HG03432 (cell line): ENCODE measurements at regions not wholly inside any gene's neighbourhood (a gene's known extent, or its start where the extent isn't known, plus 50 kb on each side); places are given as distances from the start of the nearest gene placed in this dataset.
"Not testable (repeated sequence)": the region's sequence is repeated elsewhere in the genome, so short reads cannot be mapped to it uniquely, and the experiment has no call there.

Experiments
- ATAC-seq: cut with Tn5 transposase; IDR thresholded peaks from one replicate; pipeline ENCODE4 v1.9.1; 2021; ENCODE audit warnings: mild to moderate bottlenecking, moderate library complexity; ENCODE audit not compliant: unreplicated experiment

DNA sequence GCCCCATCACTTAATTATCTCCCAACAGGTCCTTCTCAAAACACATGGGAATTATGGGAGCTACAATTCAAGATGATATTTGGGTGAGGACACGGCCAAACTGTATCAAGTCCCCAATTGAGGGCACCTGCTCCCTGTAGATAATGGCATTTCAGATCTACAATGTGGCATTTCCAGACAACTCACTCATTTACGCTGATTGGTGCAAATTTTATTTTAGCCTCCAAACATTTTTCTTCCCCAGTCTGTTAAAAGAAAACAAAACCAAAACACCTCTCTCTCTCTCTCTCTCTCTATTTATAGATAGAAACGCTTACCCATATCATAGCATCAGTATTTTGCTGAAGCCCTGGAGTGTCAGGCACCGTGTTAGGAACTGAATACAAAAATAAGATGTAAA, 148.7 kb upstream of the KLF6 start:
- no peak for ATAC-seq

DNA sequence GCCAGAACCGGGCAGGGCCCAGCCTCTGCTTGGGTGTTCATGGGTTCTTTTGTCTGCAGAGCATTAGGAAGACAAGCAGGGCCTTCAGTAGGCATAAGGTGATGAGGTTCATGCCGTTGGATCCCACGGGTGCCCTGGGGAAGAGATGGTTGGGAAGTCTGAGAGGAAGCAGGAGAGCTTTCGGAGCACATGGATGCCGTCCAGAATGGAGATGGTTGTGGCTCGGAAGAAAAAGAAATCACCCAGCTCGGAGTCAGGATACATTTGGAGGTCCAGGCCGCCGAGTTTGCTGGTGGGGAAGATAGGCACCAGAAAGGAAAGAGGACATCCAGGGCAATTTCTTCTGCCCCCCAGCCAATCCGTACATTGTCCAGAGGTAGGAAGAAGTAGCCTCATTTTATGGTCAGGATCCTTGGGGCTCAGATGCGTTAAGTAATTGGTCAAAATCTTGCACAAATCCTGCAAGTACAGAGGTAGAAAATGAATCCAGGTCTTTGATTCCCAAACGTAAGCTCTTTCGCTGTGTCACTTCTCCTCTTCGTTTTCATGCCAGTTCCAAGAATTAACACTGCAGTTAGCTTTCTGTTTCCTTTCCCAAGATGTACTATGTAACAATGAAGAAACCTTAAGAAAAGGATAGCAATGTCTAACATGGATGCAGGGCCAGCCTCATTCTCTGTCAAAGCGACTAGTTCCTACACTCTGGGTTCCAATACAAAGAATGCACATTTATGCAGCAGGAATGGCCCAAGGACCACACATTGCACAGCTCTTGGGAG, 147.8 kb upstream of the KLF6 start:
- no peak for ATAC-seq

DNA sequence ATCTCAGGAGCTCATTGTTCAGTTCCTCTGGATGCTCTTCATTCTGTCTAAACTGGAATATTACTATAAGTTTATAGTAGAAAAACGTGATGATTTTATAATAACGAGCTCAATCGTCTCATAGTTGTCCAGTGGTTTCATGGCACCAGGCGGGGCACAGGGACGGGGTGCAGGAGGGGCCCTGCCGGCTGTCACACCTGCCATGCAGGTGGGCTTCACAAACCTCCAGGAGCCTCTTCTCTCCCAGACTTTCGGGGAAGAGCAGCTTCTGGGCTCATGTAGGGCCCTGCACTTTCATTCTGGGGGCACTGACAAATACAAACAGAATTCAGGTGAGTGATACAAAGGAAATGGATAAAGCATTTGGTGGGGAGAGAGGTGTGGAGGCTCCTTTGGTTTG, 146.9 kb upstream of the KLF6 start:
- ATAC-seq, result no peak

DNA sequence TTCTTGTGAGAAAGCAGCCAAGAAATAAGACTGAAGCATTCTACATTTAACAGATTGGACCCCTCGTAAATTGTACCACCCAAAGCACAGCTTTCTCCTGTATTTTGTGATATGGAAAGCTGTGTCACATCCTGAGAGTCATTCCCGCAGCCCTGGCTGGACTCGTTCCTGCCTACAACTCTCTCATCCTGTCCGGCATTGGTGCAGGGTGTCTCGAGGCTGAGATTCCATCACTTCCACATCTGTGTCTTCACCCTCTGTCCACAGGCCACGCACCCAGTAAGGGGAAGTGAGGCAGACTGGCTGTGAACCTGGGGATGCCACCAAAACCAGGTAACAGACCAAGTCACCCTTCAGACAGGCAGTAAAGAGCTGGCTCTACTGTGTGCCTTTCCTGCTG, 146.2 kb upstream of the KLF6 start:
- ATAC-seq, result no peak

DNA sequence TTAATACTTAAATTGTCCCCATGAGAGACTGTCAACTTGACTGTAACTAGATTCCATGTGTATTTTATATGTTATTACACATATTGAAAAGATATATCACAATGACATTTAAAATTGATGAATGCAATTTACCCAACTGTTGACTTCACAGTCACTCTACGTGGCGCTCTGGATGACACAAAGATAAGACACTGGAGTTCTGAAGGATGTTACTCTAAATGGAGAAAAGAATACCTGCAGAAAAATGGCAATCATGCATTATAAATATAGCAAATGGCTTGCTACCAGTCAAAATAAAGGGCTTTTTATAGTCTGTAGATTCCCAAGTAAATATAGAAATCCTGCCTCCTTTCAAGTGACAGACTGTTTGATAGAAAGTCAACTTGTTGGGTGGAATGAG, 143.6 kb upstream of the KLF6 start:
- no peak for ATAC-seq

DNA sequence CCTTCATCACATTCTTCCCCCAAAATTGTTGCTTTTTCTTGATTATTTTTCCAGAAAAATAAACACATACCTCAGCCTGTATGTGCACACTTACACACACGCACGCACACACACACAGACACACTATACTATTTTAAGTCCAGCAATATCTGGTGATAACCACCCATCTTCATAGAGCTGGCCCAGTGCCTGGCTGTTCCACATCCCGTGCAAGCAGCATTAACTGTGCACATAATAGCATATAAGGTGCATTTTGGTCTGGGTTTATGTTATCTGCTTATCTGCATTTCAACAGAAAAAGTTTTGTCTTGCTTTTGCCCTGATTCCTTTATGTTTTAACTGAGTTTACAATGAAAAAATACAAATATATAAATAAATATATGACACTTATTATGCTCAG, 143.1 kb upstream of the KLF6 start:
- ATAC-seq, result no peak

DNA sequence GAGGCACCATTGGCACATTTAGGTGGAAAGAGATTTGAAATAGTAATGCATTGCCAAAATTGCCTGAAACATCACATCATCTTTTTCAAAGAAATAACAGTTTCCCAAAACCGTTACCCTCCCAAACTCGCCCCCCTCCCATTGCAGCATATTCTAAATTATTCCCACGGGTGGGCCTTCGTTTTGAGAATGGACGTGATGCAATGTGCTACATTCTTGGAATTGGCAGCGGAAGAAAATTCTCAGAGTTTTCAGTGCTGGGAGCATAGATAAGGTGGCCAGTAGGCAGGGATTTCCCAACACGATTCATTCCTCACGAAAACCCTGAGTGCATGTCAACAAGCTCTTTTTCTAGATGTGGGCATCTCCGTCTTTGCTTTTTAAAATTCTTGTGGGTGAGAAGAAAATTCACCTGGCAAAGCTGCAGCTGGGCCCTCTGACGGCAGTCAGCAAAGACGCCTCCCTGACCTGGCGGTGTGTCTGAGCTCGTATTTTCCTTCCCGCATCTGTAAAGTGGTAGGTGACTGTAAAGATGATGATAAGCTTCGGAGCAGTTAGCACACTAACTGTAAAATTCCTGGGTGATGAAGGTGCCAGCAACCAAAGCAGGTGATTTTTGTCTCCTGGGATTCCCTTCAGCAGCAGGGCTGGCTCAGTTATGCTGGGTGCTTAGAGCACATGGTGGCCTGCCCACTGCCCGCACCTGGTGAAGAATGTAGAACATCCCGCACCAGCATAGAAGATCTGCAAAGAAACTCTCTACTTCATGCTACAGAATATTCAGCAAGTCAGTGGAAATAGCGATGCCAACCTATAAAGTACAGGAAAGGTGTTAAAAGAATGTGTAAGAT, 141.9 kb upstream of the KLF6 start:
- ATAC-seq, result no peak

DNA sequence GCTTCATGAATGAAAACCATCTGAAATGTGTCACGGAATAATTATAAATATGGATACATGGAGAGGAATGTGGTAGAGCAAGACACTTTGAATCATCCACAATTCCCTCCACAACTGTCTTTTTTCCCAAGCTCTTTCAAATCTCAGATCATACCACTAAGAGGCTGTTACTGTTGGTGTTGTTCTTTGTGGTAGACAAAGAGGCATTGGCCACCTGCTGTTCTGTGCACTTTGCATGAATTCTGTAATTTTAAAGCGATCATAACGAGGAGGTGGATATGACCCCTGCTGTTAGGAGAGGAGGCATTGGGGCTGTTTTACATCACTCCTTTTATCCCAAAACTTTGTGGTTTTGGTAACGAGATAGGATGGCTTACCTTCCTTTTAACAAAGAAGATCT, 141.2 kb upstream of the KLF6 start:
- no peak for ATAC-seq

DNA sequence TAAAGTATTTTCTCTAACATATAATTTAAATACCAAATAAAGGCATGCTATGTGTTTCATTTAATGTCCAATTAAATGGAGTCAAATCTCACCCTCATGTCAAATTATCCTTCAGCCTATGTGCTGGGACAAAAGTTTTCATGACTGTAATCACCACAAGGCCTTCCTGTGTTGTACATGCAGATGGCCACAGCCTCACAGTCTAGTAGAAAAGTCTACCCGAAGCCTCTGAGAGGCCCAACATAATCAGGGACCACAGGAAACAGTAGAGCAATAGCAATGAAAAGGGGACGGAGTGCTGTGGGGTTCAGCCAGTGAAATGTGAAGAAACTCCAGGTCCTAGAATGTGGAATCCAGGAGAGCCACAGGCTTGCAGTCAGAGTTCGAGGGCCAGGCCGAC, 140.2 kb upstream of the KLF6 start:
- no peak for ATAC-seq

DNA sequence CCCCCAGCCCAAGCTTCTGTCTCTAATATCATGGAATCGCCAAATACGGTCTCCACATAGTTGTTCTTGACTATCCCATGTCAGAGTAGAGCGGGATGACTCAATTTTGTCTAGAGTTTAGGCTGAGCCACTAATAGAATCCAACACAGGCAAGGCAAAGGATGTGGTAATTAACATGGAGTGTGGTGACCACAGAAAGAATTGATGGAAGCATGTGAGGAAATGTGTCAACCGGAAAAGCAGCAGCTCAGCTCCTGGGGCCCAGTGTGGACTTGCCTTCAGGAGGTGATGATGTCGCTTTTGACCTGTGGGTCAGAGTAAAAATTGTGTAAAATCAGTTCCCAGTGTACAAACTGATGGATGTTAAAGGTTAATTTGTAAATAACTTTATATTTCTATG, 139.3 kb upstream of the KLF6 start:
- no peak for ATAC-seq

DNA sequence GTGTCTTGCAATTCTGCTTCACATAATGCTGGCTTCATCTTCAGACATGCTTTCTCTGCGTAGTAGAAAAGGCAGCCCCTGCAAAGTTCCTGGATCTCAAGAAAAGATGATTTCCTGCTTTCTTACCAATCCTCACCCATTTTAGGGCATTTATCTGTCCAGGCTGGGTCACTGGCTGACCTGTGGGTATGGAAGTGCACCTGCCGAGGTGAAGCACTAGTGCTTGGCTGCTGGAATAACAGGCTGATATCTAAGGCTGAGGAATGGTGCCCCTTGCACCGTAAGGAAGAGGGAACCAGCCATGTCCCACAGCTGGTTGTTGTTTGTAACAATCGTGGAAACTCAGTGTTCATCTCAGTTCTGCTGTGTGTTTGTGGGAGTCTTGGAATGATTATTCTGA, 138.0 kb upstream of the KLF6 start:
- ATAC-seq, result no peak

DNA sequence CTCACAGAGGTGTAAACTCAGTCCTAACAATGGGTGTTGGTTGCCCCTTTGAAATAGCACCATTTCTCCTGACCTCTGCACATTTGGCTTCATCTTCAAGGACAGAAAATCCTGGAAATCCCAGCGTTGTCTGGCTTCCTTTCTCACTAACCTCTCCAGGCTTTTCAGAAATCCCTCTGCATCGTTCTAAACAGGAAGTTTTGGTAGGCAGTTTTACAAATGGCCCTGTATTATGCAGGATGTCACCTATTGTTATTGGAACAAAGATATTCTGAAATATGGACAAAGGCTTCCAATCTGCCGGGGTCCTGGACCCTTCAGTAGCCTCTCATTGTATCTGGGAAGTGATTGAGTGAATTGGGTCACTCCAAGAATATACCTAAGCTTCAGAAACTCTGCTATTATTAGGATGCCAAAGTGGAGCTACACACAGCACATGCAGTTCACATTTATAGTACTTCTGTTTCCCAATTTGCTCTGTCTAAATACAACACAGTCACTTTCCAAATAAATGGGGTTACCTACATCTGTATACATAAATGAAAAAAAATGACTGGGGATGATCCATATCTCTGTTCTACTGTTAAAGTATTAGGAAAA, 134.8 kb upstream of the KLF6 start:
- no peak for ATAC-seq

DNA sequence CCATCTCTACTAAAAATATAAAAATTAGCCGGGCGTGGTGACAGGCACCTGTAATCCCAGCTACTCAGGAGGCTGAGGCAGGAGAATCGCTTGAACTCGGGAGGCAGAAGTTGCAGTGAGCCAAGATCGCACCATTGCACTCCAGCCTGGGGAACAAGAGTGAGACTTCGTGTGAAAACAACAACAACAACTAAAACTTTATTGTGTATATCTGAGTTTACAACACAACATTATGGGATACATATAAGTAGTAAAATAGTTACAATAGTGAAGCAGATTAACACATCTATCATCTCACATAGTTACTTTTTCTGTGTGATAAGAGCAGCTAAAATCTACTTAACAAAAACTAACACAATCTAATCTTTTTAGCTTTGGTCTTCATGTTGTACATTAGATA, 132.4 kb upstream of the KLF6 start:
- ATAC-seq, result not testable (repeated sequence)

DNA sequence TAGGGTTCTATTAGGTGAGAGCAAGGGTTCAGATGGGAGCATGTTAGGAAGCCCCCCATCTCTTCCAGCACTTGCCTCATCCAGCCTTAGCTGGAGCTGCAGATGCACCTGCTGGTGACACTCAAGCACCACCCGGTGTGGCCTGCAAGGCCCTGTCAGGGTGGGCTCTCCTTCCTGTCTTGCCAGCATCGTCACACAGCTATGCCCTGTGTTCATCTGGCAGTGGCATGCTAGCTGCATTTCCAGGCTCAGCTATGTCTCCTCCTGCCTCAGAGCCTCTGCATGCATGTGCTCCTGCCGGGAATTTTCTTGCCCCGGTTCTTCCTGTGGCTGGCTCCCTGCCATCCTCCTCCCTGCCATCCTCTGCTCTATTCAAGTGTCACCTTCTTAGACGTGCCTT, 129.7 kb upstream of the KLF6 start:
- no peak for ATAC-seq

DNA sequence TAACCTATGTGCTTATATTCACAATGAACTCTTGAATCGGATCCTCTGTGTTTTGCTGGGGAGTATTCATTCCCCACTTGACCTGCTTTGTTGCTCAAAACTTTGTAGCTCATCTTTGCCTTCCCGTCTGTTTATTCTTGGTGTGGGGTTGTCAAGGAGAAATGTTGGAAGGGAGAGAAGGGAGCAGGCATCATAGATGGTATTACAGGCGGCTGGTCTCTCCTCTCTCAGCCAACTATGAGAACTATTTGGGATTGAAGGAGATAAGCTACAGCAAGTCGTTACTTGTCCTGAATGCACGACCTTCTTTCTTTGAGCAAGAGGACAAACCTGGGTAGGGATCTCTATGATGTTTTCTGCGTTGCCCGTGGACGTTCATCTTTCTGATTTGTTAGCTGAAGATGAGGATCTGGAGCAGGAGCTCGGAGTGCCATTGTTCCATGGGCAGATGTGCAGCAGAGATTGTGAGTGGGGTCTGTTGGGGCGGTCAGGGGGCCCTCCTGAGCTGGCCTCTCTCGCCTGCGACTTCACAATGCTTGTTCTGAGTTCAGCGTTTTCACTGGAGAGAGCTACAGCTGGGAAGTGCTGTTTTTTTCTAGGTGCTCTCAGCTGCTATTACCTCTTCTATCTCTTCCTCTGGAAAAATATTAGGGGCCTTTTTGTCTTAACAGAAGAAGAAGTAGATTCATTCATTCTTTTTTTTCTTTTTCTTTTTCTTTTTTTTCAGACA, 126.9 kb upstream of the KLF6 start:
- no peak for ATAC-seq

DNA sequence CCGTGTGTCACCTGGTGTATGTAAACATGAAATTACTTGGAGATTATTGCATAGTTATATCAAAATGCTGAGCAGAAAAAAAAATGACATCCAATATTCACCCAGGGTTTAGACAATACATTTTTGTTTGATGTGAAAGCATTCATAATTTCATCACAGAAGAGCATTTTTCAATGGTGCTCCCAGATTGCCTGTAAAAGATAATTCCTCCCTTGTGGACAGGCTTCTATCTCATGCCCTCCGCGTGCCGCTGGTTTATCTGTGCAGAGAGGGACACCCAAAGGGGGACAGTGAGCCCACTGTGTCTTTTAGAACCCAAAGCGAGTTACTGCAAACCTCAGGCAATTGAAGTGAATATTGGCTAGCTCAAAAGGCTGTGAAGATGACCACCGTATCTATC, 126.2 kb upstream of the KLF6 start:
- no peak for ATAC-seq

DNA sequence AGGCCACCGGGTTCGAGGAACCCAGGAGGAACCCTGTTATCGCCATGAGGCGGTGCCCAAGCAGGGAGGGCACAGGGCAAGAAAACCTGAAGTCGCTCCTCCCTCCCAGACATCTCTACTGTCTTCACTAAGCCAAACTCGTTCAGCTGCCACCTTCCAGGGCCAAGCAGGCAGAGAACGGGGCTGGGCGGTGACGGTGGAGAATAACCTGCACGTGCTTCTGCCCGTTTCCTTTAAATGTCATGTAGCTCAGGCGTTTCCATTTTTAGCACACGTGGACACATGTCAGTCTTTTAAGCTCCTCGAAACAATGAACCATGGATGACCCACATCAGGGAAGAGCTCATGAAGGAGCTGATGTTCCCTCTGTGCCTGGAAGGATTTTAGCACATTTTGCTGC, 124.3 kb upstream of the KLF6 start:
- no peak for ATAC-seq

DNA sequence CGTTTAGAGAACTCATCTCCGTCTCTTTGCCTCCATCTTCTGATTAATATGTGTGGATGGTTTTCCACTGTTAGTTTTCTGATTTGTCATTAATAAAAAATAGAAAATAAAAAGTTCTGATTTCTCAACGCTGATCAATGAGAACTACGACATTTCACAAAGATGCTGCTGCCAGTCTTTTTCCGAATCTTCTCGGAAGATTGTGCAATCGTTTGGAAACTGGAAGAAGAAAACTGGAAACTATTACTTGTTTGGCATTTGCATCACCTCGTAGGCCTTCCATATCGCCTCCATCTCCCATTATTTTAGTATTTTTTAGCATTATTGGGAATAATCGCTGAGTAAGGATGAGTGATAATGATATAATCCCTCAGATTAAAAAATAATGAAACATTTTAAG, 123.2 kb upstream of the KLF6 start:
- no peak for ATAC-seq

DNA sequence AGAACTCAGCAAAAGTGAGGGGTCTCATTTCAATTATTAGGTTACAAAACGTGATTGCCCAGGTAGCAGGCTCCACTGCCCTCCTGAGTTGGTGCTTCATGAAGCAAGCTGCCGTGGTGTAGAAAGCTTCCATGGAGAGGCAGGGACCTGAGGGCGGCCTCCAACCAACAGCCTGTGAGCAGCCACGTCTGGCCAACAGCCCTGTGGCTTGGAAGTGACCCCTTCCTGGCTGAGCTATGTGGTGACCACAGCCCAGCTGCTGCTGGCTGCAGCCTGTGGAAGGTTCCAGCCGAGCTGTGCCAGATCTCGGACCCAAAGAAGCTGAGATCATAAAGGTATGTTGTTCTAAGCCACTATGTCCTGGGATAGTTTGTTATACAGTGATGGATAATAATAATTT, 122.5 kb upstream of the KLF6 start:
- no peak for ATAC-seq

DNA sequence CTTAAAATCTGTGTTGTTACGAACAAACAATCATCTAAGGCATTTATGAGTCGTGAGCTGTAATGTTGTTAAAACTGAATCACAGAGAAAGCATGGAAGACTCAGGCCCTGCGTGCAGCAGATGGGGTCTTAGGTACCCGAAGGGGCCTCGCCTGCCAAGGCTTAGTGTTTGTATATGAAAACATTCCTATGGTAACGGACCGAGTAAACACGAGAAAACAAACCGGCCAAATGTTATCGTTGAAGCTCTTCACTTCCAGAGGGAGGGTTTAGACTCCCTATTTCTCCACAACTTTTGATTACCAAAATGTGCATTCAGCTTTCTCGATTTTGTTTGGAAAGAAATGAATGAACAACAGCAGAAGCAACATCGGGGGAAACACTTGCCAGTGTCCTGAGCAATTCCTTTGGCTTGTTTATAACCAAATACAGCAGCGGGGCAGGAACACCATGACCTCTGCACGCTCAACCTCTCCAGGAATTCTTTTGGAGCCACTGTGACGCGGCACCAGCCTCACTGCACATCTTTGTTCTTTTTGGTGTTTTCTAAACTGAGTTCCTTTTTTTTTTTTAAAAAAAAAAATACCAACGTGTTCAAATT, 121.6 kb upstream of the KLF6 start:
- no peak for ATAC-seq

DNA sequence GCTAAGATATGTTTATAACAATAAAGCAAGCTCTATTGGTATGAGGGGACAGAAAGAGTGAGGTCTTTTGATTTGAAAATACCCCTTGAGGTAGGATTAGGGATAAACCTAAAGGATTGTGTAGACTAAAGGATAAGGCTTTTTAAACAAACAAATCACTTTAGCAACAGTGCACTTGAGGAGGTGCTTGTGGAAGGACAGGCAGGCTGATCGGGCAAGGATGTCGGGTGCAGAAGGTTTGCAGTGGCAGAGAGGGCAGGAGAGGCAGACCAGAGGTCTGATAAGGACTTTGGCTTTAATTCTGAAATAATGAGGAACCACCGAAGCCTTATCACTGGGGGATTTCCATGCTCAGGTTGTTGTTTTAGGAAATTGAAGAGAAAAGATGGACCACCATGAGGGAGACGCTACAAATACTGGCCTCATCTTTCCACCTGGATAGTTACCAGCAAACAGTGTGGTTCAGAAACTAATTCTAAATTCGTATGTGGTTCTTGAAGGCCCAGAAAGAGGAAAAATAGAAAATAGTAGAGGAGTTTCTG, 119.5 kb upstream of the KLF6 start:
- no peak for ATAC-seq
